Activated CD4-positive, alpha-beta T cell treated with anti-CD3 and anti-CD28 coated beads, Interleukin-2, amount 50 U/mL, for 48 hours (primary cell): ENCODE measurements at regions not wholly inside any gene's neighbourhood (a gene's known extent, or its start where the extent isn't known, plus 50 kb on each side); places are given as distances from the start of the nearest gene placed in this dataset.
"Not testable (repeated sequence)": the region's sequence is repeated elsewhere in the genome, so short reads cannot be mapped to it uniquely, and the experiment has no call there.

Source experiments
- DNase-seq, 2 experiments: peaks; one replicate each; pipeline ENCODE4 v3.0.0-alpha.2; 2020

DNA sequence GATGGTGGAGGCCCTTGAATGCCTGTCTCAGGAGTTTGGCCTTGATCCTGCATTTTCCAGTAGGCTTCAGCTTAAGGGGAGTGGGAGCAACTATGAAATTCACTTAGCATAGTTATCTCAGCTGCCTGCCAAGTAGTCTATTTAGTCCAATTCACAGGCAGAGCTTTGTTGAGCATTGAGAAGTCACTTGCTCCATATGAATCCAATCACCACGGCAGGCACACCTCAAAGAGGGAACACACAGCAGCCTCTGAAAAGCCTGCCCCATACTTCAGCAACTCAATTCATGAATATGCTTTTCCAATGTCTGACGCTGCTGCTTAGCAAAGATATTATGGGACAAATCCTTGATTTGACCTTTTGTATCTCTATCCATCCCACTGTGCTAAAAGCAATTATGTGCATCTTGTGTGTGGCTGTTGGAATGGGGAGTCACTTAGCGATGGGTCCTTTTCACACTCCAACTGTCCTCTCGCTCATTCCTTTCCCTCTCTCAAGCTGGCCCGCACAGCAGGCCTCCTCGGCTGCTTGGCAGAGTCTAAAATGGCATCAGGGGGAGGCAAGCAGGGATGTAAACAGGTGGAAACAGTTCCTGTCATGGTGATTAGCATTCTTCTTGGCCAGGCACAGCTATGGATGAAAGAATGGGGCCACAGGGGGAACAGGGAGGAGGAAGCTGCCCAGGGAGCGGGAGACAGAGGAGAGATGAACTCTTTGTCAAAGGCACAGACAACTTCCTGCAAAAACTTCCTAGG is 56.0 kb upstream of the LRPPRC start:
- no peak for DNase-seq

DNA sequence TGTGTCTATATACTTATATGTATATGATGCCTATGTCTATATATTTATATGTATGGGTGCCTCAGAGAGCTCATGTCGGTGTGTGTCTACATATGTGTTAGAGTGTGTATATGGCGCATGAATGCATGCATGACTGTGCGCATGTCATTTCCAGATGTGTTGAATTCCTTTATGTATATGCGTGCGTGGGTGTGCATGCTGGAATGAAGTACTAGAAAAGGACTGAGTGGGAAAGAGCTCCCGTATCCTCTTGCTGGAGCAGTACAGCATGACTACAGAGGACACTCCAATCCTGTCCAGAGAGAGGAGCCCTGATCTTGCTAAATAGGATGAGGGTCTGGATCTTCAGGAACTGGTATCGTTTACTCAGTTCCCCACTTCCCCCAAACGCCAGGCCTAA is 56.8 kb upstream of the LRPPRC start:
- no peak for DNase-seq

- DNase-seq = no peak
Observed at GRCh38 chr2:44053052-44053451, 57.3 kb upstream of the LRPPRC start.

DNA sequence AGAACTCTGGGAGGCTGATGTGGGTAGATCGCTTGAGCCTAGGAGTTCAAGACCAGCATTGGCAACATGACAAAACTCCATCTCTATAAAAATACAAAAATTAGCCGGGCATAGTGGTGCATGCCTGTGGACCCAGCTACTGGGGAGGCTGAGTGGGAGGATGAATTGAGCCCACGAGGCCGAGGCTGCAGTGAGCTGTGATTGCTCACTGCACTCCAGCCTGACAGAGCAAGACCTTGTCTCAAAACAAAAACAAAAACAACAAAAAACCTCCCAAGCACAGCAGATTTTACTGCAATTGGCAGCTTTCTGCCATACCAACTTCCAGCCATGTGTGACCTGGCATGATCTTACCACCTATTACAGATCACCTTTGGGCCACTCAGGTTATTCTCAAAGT is 57.7 kb upstream of the LRPPRC start:
- no peak for DNase-seq

GRCh38 chr2:44055229-44055628 is 59.4 kb upstream of the LRPPRC start:
- DNase-seq = no peak

DNA sequence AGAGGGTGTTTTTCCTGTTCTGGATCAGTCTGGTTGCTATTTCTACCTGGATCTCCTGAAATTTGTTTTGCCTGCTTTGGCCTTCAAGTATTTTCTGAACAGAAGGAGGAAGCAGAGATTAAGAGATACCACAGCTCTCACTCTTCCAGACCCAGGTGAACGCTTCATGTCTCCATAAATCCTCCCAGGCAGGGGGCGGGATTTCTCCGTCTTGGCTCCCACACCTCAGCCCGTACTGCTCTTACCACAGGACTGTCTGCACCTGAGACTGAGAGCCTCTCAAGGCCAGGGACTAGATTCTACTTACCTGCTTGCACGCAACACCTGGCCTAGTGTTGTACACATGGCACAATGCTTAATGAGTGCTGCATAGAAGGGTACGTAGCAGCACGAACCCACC is 59.9 kb upstream of the LRPPRC start:
- no peak for DNase-seq

DNA sequence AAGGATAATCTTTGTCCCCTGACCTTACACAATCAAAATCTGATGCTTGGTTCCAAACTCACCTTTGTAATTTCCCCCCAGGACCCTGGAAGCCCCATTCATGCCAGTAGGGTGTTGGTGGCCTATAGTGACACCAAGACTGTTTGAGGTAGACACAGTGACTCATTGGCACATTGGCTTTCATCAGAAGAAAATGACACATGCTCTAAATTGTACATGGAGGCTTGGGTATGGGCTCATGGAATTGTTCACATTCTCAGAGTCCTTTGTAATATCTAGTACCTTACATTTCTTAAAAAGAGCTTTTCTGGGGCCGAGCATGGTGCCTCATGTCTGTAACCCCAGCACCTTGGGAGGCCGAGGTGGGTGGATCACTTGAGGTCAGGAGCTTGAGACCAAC is 61.2 kb upstream of the LRPPRC start:
- no peak for DNase-seq

GRCh38 chr2:44060286-44060685 is 64.5 kb upstream of the LRPPRC start:
- DNase-seq = not testable (repeated sequence)

GRCh38 chr2:44060990-44061389 is 65.2 kb upstream of the LRPPRC start:
- no peak for DNase-seq

DNA sequence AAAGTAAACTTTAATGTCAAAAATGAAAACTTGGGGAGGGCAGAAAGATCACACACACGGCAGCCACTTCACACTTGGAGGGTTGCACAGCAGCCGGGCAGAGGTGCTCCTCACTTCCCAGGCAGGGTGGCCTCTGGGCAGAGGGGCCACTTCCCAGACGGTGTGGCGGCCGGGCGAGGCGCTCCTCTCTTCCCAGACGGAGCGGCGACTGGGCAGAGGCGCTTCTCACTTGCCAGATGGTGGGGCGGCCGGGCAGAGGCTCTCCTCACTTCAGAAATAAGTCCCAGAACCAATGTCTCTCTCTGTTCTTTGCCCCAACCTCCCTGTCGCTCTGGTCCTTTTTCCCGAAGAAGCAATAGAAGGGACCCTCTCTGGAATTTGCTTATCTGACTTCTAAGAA is 65.7 kb upstream of the LRPPRC start:
- DNase-seq = no peak

DNA sequence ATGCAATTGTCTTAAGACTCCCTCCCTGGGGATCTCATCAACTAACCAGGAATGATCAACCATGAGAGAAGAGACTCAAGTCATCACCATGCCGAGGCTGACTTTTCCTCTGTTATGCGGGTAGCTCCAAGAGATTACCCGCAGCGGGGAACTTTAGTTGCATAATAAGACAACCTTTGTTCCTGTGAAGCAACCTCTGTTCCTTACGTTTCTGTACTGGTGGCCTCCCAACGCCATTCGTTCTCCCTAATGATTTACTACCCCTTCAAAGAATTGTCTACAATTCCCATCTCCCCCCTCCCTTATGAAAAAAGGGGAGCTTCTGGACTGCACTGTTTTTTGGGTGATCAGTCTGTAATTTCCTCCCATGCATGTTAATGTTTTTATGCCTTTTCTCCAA is 66.1 kb upstream of the LRPPRC start:
- no peak for DNase-seq

- DNase-seq = no peak
Observed at GRCh38 chr2:44063033-44063432, 67.2 kb upstream of the LRPPRC start.

GRCh38 chr2:44064281-44064680 is 68.5 kb upstream of the LRPPRC start:
- not testable (repeated sequence) for DNase-seq

DNA sequence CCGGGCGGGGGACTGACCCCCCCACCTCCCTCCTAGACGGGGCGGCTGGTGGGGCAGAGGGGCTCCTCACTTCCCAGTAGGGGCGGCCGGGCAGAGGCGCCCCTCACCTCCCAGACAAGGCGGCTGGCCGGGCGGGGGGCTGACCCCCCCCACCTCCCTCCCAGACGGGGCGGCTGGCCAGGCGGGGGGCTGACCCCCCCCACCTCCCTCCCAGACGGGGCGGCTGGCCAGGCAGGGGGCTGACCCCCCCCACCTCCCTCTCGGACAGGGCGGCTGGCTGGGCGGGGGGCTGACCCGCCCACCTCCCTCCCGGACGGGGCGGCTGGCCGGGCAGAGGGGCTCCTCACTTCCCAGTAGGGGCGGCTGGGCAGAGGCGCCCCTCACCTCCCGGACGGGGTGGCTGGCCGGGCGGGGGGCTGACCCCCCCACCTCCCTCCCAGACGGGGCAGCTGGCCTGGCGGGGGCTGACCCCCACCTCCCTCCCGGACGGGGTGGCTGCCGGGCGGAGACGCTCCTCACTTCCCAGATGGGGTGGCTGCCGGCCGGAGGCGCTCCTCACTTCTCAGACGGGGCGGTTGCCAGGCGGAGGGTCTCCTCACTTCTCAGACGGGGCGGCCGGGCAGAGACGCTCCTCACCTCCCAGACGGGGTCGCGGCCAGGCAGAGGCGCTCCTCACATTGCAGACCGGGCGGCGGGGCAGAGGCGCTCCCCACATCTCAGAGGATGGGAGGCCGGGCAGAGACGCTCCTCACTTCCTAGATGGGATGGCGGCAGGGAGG is 71.4 kb upstream of the LRPPRC start:
- not testable (repeated sequence) for DNase-seq

- DNase-seq = not testable (repeated sequence)
Observed at GRCh38 chr2:44067791-44068181, 72.0 kb upstream of the LRPPRC start.

GRCh38 chr2:44071454-44072046 is 75.8 kb upstream of the LRPPRC start:
- DNase-seq = no peak

GRCh38 chr2:44073667-44074066 is 77.9 kb upstream of the LRPPRC start:
- DNase-seq = not testable (repeated sequence)

DNA sequence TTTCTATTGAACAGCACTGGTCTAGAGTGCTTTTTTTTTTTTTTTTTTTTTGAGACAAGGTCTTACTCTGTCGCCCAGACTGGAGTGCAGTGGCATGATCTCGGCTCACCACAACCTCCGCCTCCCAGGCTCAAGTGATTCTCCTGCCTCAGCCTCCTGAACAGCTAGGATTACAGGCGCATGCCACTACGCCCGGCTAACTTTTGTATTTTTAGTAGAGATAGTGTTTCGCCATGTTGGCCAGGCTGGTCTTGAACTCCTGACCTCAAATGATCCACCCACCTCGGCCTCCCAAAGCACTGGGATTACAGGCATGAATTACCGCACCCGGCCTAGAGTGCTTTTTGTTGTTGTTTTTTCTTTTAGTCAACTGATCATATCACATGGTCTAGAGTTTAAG is 79.0 kb upstream of the LRPPRC start:
- DNase-seq = not testable (repeated sequence)

DNA sequence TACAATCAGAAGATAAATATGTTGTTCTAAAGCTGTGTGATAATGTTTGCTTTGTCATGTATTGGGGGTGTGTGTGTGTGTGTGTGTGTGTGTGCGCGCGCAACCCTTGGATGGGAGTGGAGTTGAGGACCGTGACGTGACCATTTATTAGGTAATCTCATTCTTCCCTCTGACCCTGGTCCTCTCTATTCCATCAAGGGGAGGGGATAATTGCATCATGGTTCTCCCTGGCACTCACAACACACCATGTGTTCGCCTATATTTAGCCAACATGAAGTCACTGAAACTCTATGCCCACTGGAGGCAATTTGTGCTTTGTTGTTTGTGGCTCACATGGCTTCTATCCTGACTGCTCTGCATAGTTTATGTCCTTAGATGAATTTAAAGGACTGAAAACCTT is 79.8 kb upstream of the LRPPRC start:
- no peak for DNase-seq

DNA sequence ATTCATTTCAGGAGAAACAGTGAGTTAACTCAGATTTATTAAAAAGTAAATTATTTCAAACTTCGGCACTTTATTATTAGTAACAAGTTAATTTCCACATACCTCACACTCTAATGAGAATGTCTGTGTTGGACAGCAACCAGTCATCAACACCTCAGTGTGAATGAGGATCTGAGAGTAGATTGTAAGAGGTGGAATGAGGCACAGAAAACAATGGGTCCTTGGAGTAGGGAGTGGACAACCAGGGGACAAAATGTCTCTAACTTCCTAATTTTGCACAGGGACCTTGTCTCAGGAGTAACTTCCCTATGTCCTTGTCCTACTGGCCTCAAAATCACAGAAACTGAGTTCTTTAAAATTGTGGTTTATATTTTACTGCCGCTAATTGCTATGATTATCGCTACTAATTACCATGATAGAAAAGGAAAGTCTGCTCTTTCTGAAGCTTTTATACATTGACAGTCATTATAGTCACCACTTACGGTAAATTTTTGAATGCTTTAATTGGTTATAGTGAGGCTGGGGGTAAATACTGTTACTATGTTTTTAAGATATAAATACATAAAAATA is 82.2 kb upstream of the LRPPRC start:
- no peak for DNase-seq

- DNase-seq = no peak
Observed at GRCh38 chr2:44079686-44080085, 83.9 kb upstream of the LRPPRC start.

GRCh38 chr2:44083054-44083453 is 85.6 kb upstream of the PPM1B start:
- no peak for DNase-seq

- no peak for DNase-seq
Observed at GRCh38 chr2:44084850-44085249, 83.8 kb upstream of the PPM1B start.

DNA sequence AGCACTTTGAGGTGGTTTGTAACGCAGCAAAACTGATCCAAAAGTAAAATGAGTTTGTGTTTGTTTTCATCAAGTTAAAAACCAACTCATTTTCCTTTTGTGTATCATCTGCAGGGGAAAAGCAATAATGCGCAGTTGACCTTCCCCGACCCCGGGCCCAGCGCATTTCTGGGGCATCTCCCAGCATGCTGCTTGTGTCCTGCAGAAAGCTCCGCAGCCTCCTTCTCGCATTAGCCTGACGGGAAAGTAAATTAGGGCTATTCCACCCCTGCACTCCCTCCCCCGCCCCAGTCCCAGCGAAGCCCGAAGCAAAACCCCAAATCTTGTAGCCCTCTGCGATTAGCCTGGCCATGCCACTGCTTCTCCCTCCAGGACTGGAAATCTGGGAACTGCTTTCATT is 82.0 kb upstream of the PPM1B start:
- no peak for DNase-seq
